Panc1 (cell line): ENCODE measurements at regions not wholly inside any gene's neighbourhood (a gene's known extent, or its start where the extent isn't known, plus 50 kb on each side); places are given as distances from the start of the nearest gene placed in this dataset.

Source experiments
- CTCF ChIP-seq: fragments of 450-650 bp; IDR thresholded peaks from 2 replicates; pipeline ENCODE4 v1.5.1; 2017; ENCODE audit warnings: mild to moderate bottlenecking
- POLR2AphosphoS5 ChIP-seq: IDR thresholded peaks from 2 replicates; pipeline ENCODE4 v1.6.1; 2012; ENCODE audit warnings: mild to moderate bottlenecking, low read depth, low read length, moderate library complexity
- TCF7L2 ChIP-seq: IDR thresholded peaks from 2 replicates; pipeline ENCODE4 v1.6.1; 2011; ENCODE audit warnings: mild to moderate bottlenecking, low read depth, low read length, inconsistent platforms
- TF ChIP-seq, protein P1 (sequence below), 2 experiments: IDR thresholded peaks; 2 replicates each; pipeline ENCODE4 v1.6.1; 2011 to 2012; ENCODE audit warnings: low read depth in 2 of 2, control low read depth in 1 of 2, low read length in 1 of 2, mild to moderate bottlenecking in 1 of 2, moderate library complexity in 1 of 2; ENCODE audit not compliant: insufficient read depth in 1 of 2

- TF ChIP-seq CTCF, result no peak
- no peak for TF ChIP-seq POLR2AphosphoS5
- TF ChIP-seq, protein P1, sequence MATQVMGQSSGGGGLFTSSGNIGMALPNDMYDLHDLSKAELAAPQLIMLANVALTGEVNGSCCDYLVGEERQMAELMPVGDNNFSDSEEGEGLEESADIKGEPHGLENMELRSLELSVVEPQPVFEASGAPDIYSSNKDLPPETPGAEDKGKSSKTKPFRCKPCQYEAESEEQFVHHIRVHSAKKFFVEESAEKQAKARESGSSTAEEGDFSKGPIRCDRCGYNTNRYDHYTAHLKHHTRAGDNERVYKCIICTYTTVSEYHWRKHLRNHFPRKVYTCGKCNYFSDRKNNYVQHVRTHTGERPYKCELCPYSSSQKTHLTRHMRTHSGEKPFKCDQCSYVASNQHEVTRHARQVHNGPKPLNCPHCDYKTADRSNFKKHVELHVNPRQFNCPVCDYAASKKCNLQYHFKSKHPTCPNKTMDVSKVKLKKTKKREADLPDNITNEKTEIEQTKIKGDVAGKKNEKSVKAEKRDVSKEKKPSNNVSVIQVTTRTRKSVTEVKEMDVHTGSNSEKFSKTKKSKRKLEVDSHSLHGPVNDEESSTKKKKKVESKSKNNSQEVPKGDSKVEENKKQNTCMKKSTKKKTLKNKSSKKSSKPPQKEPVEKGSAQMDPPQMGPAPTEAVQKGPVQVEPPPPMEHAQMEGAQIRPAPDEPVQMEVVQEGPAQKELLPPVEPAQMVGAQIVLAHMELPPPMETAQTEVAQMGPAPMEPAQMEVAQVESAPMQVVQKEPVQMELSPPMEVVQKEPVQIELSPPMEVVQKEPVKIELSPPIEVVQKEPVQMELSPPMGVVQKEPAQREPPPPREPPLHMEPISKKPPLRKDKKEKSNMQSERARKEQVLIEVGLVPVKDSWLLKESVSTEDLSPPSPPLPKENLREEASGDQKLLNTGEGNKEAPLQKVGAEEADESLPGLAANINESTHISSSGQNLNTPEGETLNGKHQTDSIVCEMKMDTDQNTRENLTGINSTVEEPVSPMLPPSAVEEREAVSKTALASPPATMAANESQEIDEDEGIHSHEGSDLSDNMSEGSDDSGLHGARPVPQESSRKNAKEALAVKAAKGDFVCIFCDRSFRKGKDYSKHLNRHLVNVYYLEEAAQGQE (IDR thresholded peaks at IDR 0.05; ENCODE audit: insufficient read depth in 1 of 2, low read depth in 2 of 2, low read length in 1 of 2), result no peak
- TF ChIP-seq TCF7L2, result no peak
Measured at GRCh38 chr2:55107436-55107835, 57.2 kb upstream of the RTN4 start.
